Fibroblast of mammary gland (primary cell): ENCODE measurements at regions not wholly inside any gene's neighbourhood (a gene's known extent, or its start where the extent isn't known, plus 50 kb on each side); places are given as distances from the start of the nearest gene placed in this dataset.
A peak's percentile ranks its signal among the peaks of the same experiment; 100 is the strongest.

ENCODE experiments used
- DNase-seq: peaks from one replicate; pipeline ENCODE4 v3.0.0-alpha.2; 2010; ENCODE audit warnings: low read depth
- H3K4me3 ChIP-seq: 2 replicates; pipeline ENCODE4 v1.5.1; 2011; ENCODE audit warnings: low read depth, mild to moderate bottlenecking, low read length, moderate library complexity; ENCODE audit not compliant: control insufficient read depth
- CTCF ChIP-seq: conservative IDR thresholded peaks from 2 replicates; pipeline ENCODE4 v1.5.1; 2011; ENCODE audit warnings: low read depth, low read length, inconsistent platforms; ENCODE audit not compliant: control insufficient read depth, insufficient read depth

- H3K4me3 ChIP-seq, result no peak overlapping the region
- TF ChIP-seq CTCF, result no peak
- DNase-seq, result no peak
Measured at GRCh38 chr15:93835344-93835743, 396.0 kb upstream of the MCTP2 start.

- no peak for DNase-seq
- no peak for TF ChIP-seq CTCF
- no peak overlapping the region for H3K4me3 ChIP-seq
Measured at GRCh38 chr15:93831641-93832040, 399.7 kb upstream of the MCTP2 start.

GRCh38 chr15:93830221-93831080 lies 400.9 kb upstream of the MCTP2 start:
- H3K4me3 ChIP-seq, result no peak overlapping the region
- TF ChIP-seq CTCF, result no peak
- DNase-seq, result no peak

GRCh38 chr15:93829115-93829870 lies 402.1 kb upstream of the MCTP2 start:
- no peak overlapping the region for H3K4me3 ChIP-seq
- TF ChIP-seq CTCF, result no peak
- peak; percentile 83 for DNase-seq

GRCh38 chr15:93826790-93827189 lies 404.6 kb upstream of the MCTP2 start:
- H3K4me3 ChIP-seq, result no peak overlapping the region
- DNase-seq, result no peak
- TF ChIP-seq CTCF, result no peak

- no peak for DNase-seq
- TF ChIP-seq CTCF, result no peak
- no peak overlapping the region for H3K4me3 ChIP-seq
Measured at GRCh38 chr15:93826293-93826692, 405.1 kb upstream of the MCTP2 start.
